ENCODE measurements at regions not wholly inside any gene's neighbourhood (a gene's known extent, or its start where the extent isn't known, plus 50 kb on each side); places are given as distances from the start of the nearest gene placed in this dataset.

- Histone ChIP-seq H2BK5ac (ENCODE audit: low read depth, low read length, poor library complexity, severe bottlenecking) (no peak overlapping the region), H4K20me1 (ENCODE audit: insufficient read depth, low read length) (no peaks in the 10 kb centered on the region), H4K5ac (ENCODE audit: low read depth, low read length) (no peak overlapping the region), H2AFZ (replicated peaks; ENCODE audit: low read length, poor library complexity) (no peak overlapping the region), H3K4ac (ENCODE audit: low read depth, low read length) (no peak overlapping the region), H3K4me3 (ENCODE audit: insufficient read depth, low read depth, low read length) (no peak overlapping the region), H2AK5ac (ENCODE audit: low read depth, low read length) (no peak overlapping the region), H3K27ac (ENCODE audit: insufficient read depth, low read length) (no peak overlapping the region), H2BK120ac (ENCODE audit: low read depth, low read length) (no peak overlapping the region), H3K9me1 (ENCODE audit: insufficient read depth, low read length) (no peaks in the 10 kb centered on the region), H2AK9ac (replicated peaks; ENCODE audit: low read depth, low read length, poor library complexity) (no peak overlapping the region), H3K14ac (replicated peaks; ENCODE audit: low read depth, low read length) (no peak overlapping the region), H2BK15ac (ENCODE audit: low read depth, low read length) (no peak overlapping the region), H3K4me2 (ENCODE audit: low read depth, low read length) (no peak overlapping the region), H4K8ac (ENCODE audit: low read depth in 2 of 2, low read length in 2 of 2) (no peak overlapping the region), H3K27me3 (ENCODE audit: control insufficient read depth, insufficient read depth, low read length) (no peaks in the 10 kb centered on the region), H3K56ac (ENCODE audit: extremely low read depth, insufficient read depth, low read length) (no peak overlapping the region), H3K18ac (ENCODE audit: low read depth, low read length) (no peak overlapping the region), H3K79me1 (ENCODE audit: low read depth in 1 of 2, low read length in 2 of 2) (no peaks in the 10 kb centered on the region), H3K36me3 (ENCODE audit: control insufficient read depth, insufficient read depth, low read length) (no peaks in the 10 kb centered on the region), H3K9ac (ENCODE audit: low read depth, low read length) (no peak overlapping the region), H3K23ac (ENCODE audit: low read depth, low read length) (no peak overlapping the region), H3K9me3 (ENCODE audit: control insufficient read depth, insufficient read depth, low read length) (no peaks in the 10 kb centered on the region), H4K91ac (ENCODE audit: insufficient read depth, low read depth, low read length) (no peak overlapping the region), H2BK20ac (ENCODE audit: low read depth, low read length) (no peak overlapping the region), H3K4me1 (ENCODE audit: control insufficient read depth, insufficient read depth, low read length) (no peaks in the 10 kb centered on the region)
- intact Hi-C loops (cut with micrococcal nuclease) = no loop called here
- ATAC-seq (ENCODE audit: low read depth) (no peak), DNase-seq (no peak)
- dilution Hi-C loops (cut with HindIII; ENCODE audit: low sequenced_read_pairs, unreplicated experiment) = no loop called here
- no peak for TF ChIP-seq USF2 (IDR thresholded peaks at IDR 0.05; ENCODE audit: low read depth, low read length)
- no TSS peak for BruUV-seq (replicated peaks)
- ChIA-PET CTCF (no interaction called here), POLR2A (ENCODE audit: unreplicated experiment) (no interaction called here)
- no CpG with 5 or more reads among the region's 7 CpGs for WGBS, 2 experiments (ENCODE audit: extremely low coverage in 2 of 2, insufficient read length in 1 of 2)
- in situ Hi-C loops (cut with MboI; ENCODE audit: low sequenced_read_pairs) = no loop called here
Measured at GRCh38 chr7:131896165-131896863, 339.9 kb upstream of the PODXL start.

Data from IMR-90 (cell line).